Neural cell (in vitro differentiated cells): ENCODE measurements at regions not wholly inside any gene's neighbourhood (a gene's known extent, or its start where the extent isn't known, plus 50 kb on each side); places are given as distances from the start of the nearest gene placed in this dataset.

Source experiments
- EZH2 ChIP-seq: fragments of 200-600, 300-800 bp; shearing (Covaris generic), sonication (generic); IDR thresholded peaks from 2 replicates; pipeline ENCODE4 v1.6.1; 2014; ENCODE audit warnings: antibody characterized with exemption, low read length, borderline replicate concordance, mild to moderate bottlenecking; ENCODE audit not compliant: insufficient read depth, poor library complexity, severe bottlenecking
- POLR2AphosphoS5 ChIP-seq: IDR thresholded peaks from 2 replicates; pipeline ENCODE4 v1.6.1; 2012
- SMC3 ChIP-seq: fragments of 450-650 bp; conservative IDR thresholded peaks from 2 replicates; pipeline ENCODE4 v1.6.1; 2014; ENCODE audit warnings: antibody characterized with exemption, mild to moderate bottlenecking, moderate library complexity; ENCODE audit not compliant: poor library complexity
- TF ChIP-seq, protein P1 (sequence below): fragments of 450-650 bp; IDR thresholded peaks from 2 replicates; pipeline ENCODE4 v1.5.1; 2014; ENCODE audit warnings: antibody characterized with exemption, mild to moderate bottlenecking, moderate library complexity; ENCODE audit not compliant: poor library complexity, severe bottlenecking
- TF ChIP-seq, protein P2 (sequence below): IDR thresholded peaks from 2 replicates; pipeline ENCODE4 v1.6.1; 2012; ENCODE audit warnings: borderline replicate concordance

DNA sequence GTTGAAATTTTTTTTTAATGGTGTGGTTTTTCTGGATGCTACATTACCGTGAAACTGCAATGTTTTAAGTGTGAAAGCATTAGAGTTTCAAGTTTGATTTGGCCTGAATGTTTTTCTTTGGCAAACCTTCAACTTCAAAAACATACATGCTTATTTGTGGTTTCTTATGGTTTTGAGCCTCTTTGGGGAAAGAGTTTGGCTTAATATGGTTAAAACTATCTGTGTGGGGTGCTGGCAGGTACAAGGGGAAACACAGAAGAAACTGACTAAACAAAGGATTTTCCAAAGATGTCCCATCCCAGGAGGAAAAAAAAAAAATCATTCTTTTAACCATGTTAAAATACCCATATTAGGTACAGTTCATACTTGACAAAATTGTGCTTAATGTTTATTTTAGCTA is 121.1 kb downstream of the HGF start:
- TF ChIP-seq, protein P1, sequence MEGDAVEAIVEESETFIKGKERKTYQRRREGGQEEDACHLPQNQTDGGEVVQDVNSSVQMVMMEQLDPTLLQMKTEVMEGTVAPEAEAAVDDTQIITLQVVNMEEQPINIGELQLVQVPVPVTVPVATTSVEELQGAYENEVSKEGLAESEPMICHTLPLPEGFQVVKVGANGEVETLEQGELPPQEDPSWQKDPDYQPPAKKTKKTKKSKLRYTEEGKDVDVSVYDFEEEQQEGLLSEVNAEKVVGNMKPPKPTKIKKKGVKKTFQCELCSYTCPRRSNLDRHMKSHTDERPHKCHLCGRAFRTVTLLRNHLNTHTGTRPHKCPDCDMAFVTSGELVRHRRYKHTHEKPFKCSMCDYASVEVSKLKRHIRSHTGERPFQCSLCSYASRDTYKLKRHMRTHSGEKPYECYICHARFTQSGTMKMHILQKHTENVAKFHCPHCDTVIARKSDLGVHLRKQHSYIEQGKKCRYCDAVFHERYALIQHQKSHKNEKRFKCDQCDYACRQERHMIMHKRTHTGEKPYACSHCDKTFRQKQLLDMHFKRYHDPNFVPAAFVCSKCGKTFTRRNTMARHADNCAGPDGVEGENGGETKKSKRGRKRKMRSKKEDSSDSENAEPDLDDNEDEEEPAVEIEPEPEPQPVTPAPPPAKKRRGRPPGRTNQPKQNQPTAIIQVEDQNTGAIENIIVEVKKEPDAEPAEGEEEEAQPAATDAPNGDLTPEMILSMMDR, result no peak
- TF ChIP-seq EZH2 (no peak), POLR2AphosphoS5 (no peak), SMC3 (no peak)
- TF ChIP-seq, protein P2, sequence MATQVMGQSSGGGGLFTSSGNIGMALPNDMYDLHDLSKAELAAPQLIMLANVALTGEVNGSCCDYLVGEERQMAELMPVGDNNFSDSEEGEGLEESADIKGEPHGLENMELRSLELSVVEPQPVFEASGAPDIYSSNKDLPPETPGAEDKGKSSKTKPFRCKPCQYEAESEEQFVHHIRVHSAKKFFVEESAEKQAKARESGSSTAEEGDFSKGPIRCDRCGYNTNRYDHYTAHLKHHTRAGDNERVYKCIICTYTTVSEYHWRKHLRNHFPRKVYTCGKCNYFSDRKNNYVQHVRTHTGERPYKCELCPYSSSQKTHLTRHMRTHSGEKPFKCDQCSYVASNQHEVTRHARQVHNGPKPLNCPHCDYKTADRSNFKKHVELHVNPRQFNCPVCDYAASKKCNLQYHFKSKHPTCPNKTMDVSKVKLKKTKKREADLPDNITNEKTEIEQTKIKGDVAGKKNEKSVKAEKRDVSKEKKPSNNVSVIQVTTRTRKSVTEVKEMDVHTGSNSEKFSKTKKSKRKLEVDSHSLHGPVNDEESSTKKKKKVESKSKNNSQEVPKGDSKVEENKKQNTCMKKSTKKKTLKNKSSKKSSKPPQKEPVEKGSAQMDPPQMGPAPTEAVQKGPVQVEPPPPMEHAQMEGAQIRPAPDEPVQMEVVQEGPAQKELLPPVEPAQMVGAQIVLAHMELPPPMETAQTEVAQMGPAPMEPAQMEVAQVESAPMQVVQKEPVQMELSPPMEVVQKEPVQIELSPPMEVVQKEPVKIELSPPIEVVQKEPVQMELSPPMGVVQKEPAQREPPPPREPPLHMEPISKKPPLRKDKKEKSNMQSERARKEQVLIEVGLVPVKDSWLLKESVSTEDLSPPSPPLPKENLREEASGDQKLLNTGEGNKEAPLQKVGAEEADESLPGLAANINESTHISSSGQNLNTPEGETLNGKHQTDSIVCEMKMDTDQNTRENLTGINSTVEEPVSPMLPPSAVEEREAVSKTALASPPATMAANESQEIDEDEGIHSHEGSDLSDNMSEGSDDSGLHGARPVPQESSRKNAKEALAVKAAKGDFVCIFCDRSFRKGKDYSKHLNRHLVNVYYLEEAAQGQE, result no peak
